Calu3 (cell line): ENCODE measurements at regions not wholly inside any gene's neighbourhood (a gene's known extent, or its start where the extent isn't known, plus 50 kb on each side); places are given as distances from the start of the nearest gene placed in this dataset.

ENCODE experiments used
- BruUV-seq: library from RNA; stranded (reverse); fragments of 400-500 nt; replicated peaks from 2 replicates; lab custom pipeline; 2021; lab: Mats Ljungman, UMichigan
- CTCF ChIA-PET: fragments of 300-600 bp; sonication (Branson Sonifier 250); formaldehyde crosslinking; loops from one replicate; lab custom pipeline; 2022; ENCODE audit warnings: antibody characterized with exemption; lab: Charles Lee
- DNase-seq: peaks from one replicate; pipeline ENCODE4 v3.0.0; 2022
- H3K27ac Mint-ChIP-seq: one replicate; pipeline ENCODE4 v1.8.0; 2022; ENCODE audit warnings: mixed read lengths; ENCODE audit not compliant: unreplicated experiment
- H3K27me3 Mint-ChIP-seq: one replicate; pipeline ENCODE4 v1.8.0; 2022; ENCODE audit warnings: mixed read lengths; ENCODE audit not compliant: unreplicated experiment
- H3K36me3 Mint-ChIP-seq: one replicate; pipeline ENCODE4 v1.8.0; 2022; ENCODE audit warnings: mild to moderate bottlenecking, moderate library complexity, mixed read lengths; ENCODE audit not compliant: insufficient read depth, unreplicated experiment
- H3K4me1 Mint-ChIP-seq: one replicate; pipeline ENCODE4 v1.8.0; 2022; ENCODE audit warnings: mild to moderate bottlenecking, low read depth, mixed read lengths; ENCODE audit not compliant: unreplicated experiment
- H3K4me3 Mint-ChIP-seq: one replicate; pipeline ENCODE4 v1.8.0; 2022; ENCODE audit warnings: mild to moderate bottlenecking, low read depth, moderate library complexity, mixed read lengths; ENCODE audit not compliant: unreplicated experiment
- H3K9me3 Mint-ChIP-seq: one replicate; pipeline ENCODE4 v1.8.0; 2022; ENCODE audit warnings: low read depth, mixed read lengths; ENCODE audit not compliant: unreplicated experiment
- CTCF ChIP-seq: fragments of 200-600 bp; IDR thresholded peaks from one replicate; pipeline ENCODE4 v1.8.0; 2022; ENCODE audit warnings: antibody characterized with exemption; ENCODE audit not compliant: unreplicated experiment
- intact Hi-C: fragments of 100-400 bp; cut with micrococcal nuclease; formaldehyde crosslinking; loops from one replicate; pipeline ENCODE4 v1.10.0; 2022; ENCODE audit not compliant: unreplicated experiment

DNA sequence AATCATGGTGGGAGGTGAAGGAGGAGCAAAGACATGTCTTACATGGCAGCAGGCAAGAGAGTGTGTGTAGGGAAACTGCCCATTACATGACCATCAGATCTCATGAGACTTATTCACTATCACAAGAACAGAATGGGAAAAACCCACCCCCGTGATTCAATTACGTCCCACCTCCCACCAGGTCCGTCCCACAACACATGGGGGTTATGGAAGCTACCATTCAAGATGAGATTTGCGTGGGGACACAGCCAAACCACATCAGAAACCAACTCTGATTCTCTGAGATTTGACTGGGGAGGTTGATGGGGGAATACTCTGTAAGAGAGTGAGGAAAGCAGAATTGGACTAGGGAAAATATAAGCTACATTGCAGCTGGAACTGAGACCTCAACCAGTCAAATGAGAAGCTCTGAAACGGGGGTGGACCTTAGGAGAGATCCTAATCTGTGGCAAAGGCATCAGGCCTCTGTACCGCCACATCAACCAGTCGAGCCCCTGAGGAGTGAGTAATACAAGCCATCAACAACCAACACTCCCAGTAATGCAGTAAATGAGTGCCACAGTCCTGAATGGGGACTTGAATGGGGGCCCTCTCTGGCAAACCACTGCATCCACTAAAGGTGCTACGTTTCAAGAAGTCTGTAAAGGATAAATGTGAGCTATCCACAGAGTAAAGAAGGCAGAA is 207.9 kb upstream of the GADL1 start:
- no peak for DNase-seq
- H3K27me3 Mint-ChIP-seq = peaks cover 26% of the 10 kb centered on the region
- no peaks in the 10 kb centered on the region for H3K4me1 Mint-ChIP-seq
- CTCF ChIA-PET = no interaction called here
- no peaks in the 10 kb centered on the region for H3K9me3 Mint-ChIP-seq
- TF ChIP-seq CTCF = no peak
- H3K27ac Mint-ChIP-seq = no peak overlapping the region
- no peak overlapping the region for H3K4me3 Mint-ChIP-seq
- H3K36me3 Mint-ChIP-seq = no peaks in the 10 kb centered on the region
- no TSS peak for BruUV-seq
- intact Hi-C loops = no loop called here

- no TSS peak for BruUV-seq
- CTCF ChIA-PET = no interaction called here
- Mint-ChIP-seq H3K27me3 (peaks cover 20% of the 10 kb centered on the region), H3K9me3 (no peaks in the 10 kb centered on the region), H3K4me3 (no peak overlapping the region), H3K27ac (no peak overlapping the region), H3K36me3 (no peaks in the 10 kb centered on the region), H3K4me1 (no peaks in the 10 kb centered on the region)
- no peak for TF ChIP-seq CTCF
- intact Hi-C loops = no loop called here
- DNase-seq = no peak
These were observed 208.7 kb upstream of the GADL1 start for GRCh38 chr3:31103181-31103580.

DNA sequence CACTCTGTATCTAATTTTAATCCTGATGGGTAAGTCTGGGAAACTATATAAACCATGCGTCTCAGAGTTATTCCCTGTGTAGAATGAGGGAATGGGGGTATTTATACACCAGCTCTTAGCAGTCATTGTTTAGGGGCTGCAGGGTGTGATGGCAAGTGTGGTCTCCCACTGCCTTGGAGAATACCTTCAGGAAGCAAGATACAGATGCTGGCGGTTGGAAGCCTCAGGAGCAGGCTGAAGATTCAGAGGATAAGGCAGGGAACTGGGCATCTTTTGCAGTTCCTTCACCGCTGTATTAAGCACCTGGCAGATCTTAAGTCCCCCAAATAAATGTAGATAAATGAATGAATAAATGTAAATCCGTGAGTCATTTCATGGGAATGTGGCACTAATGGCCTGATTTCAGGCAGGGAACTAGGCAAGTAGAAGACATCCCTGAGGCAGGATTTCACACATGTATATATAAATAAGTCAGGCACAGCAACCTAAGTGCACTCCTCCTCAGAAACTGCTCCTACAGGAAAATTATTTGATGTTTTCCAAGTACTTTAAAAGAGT is 209.2 kb upstream of the GADL1 start:
- H3K4me3 Mint-ChIP-seq = no peak overlapping the region
- no peaks in the 10 kb centered on the region for H3K4me1 Mint-ChIP-seq
- peaks cover 20% of the 10 kb centered on the region for H3K27me3 Mint-ChIP-seq
- no peak overlapping the region for H3K27ac Mint-ChIP-seq
- BruUV-seq = no TSS peak
- no peak for DNase-seq
- intact Hi-C loops = no loop called here
- no peaks in the 10 kb centered on the region for H3K9me3 Mint-ChIP-seq
- no peaks in the 10 kb centered on the region for H3K36me3 Mint-ChIP-seq
- CTCF ChIA-PET = no interaction called here
- no peak for TF ChIP-seq CTCF

GRCh38 chr3:31105011-31105410 is 210.6 kb upstream of the GADL1 start:
- intact Hi-C loops = no loop called here
- CTCF ChIA-PET = interaction anchor here (0.6 kb wide), 1 partner anchor 229 kb away, joined by 3 read pairs; no protein-coding TSS in a partner anchor
- no TSS peak for BruUV-seq
- no peaks in the 10 kb centered on the region for H3K4me1 Mint-ChIP-seq
- no peak for TF ChIP-seq CTCF
- H3K9me3 Mint-ChIP-seq = no peaks in the 10 kb centered on the region
- no peak for DNase-seq
- H3K4me3 Mint-ChIP-seq = no peak overlapping the region
- H3K27ac Mint-ChIP-seq = no peak overlapping the region
- H3K27me3 Mint-ChIP-seq = peaks cover 20% of the 10 kb centered on the region
- H3K36me3 Mint-ChIP-seq = no peaks in the 10 kb centered on the region
